H1 (cell line): ENCODE measurements at regions not wholly inside any gene's neighbourhood (a gene's known extent, or its start where the extent isn't known, plus 50 kb on each side); places are given as distances from the start of the nearest gene placed in this dataset.

Experiments used
- CTCF ChIA-PET: fragments of 300-600 bp; sonication (Branson Sonifier 250); formaldehyde crosslinking; loops from one replicate; lab custom pipeline; 2021; ENCODE audit not compliant: partially characterized antibody; lab: Charles Lee
- POLR2A ChIA-PET: fragments of 300-600 bp; sonication (Branson Sonifier 250); formaldehyde crosslinking; loops from one replicate; lab custom pipeline; 2021; ENCODE audit warnings: inconsistent platforms; ENCODE audit not compliant: partially characterized antibody; lab: Charles Lee
- DNase-seq, 2 experiments: peaks; one replicate each; pipeline versions ENCODE4 v3.0.0 to v3.0.0-alpha.2; 2010 to 2022; ENCODE audit warnings: low spot score in 2 of 2, low read depth in 1 of 2, mixed read lengths in 1 of 2
- FAIRE-seq: peaks from 2 replicates; lab custom pipeline; 2011; peaks lifted over from hg19 to GRCh38; lab: Jason Lieb, UNC
- H2AFZ ChIP-seq: 2 replicates; pipeline ENCODE4 v1.8.1; 2012; ENCODE audit warnings: low read length, inconsistent platforms
- H2AK5ac ChIP-seq: 2 replicates; pipeline ENCODE4 v1.6.1; 2013; ENCODE audit warnings: low read depth, low read length
- H2BK120ac ChIP-seq: replicated peaks from 2 replicates; pipeline ENCODE3; 2013; ENCODE audit warnings: low read depth, low read length, inconsistent platforms
- H2BK12ac ChIP-seq: 2 replicates; pipeline ENCODE4 v1.6.1; 2013; ENCODE audit warnings: low read depth, low read length
- H2BK15ac ChIP-seq: 2 replicates; pipeline ENCODE4 v1.6.1; 2013; ENCODE audit warnings: low read length
- H2BK20ac ChIP-seq: 2 replicates; pipeline ENCODE4 v1.6.1; 2013; ENCODE audit warnings: low read length
- H2BK5ac ChIP-seq: 2 replicates; pipeline ENCODE4 v1.6.1; 2013; ENCODE audit warnings: low read depth, low read length
- H3K14ac ChIP-seq: 2 replicates; pipeline ENCODE4 v1.6.1; 2013; ENCODE audit warnings: inconsistent platforms; ENCODE audit not compliant: insufficient read length
- H3K18ac ChIP-seq: 2 replicates; pipeline ENCODE4 v1.6.1; 2013; ENCODE audit warnings: low read length; ENCODE audit errors: extremely low read depth
- H3K23ac ChIP-seq: 2 replicates; pipeline ENCODE4 v1.6.1; 2013; ENCODE audit warnings: inconsistent platforms; ENCODE audit not compliant: insufficient read length
- H3K23me2 ChIP-seq: 2 replicates; pipeline ENCODE4 v1.6.1; 2013; ENCODE audit warnings: low read depth, low read length
- H3K27ac ChIP-seq: 2 replicates; pipeline ENCODE4 v1.6.1; 2011; ENCODE audit warnings: low read depth, low read length, inconsistent platforms
- H3K27me3 ChIP-seq, 4 experiments: replicated peaks in 1 of 4; 1 replicate in 1 of 4; 2 replicates in 3 of 4; pipeline versions ENCODE4 v1.6.1 to v1.8.1; 2011 to 2013; ENCODE audit warnings: low read length in 3 of 4, mild to moderate bottlenecking in 3 of 4, inconsistent platforms in 2 of 4, mixed read lengths in 2 of 4, moderate library complexity in 1 of 4; ENCODE audit not compliant: control insufficient read depth in 3 of 4, insufficient read depth in 3 of 4; ENCODE audit errors: extremely low read depth in 1 of 4
- H3K36me3 ChIP-seq, 4 experiments: 2 replicates each; pipeline versions ENCODE4 v1.6.1 to v1.8.1; 2011 to 2013; ENCODE audit warnings: mild to moderate bottlenecking in 4 of 4, low read length in 3 of 4, moderate library complexity in 2 of 4, control low read depth in 1 of 4, inconsistent platforms in 1 of 4; ENCODE audit not compliant: insufficient read depth in 4 of 4, control insufficient read depth in 2 of 4
- H3K4ac ChIP-seq: replicated peaks from 2 replicates; pipeline ENCODE3; 2013; ENCODE audit warnings: low read length, low read depth, mixed read lengths, inconsistent platforms; ENCODE audit not compliant: insufficient read length
- H3K4me1 ChIP-seq, 4 experiments: replicated peaks in 1 of 4; 1 replicate in 1 of 4; 2 replicates in 3 of 4; pipeline versions ENCODE4 v1.6.1 to v1.8.1; 2011 to 2013; ENCODE audit warnings: low read length in 3 of 4, inconsistent platforms in 2 of 4, mixed read lengths in 1 of 4; ENCODE audit not compliant: insufficient read depth in 4 of 4, control insufficient read depth in 3 of 4
- H3K4me2 ChIP-seq, 2 experiments: 2 replicates each; pipeline versions ENCODE4 v1.6.1 to v1.8.1; 2011 to 2013; ENCODE audit warnings: low read depth in 2 of 2, low read length in 2 of 2, control low read depth in 1 of 2, inconsistent platforms in 1 of 2, mild to moderate bottlenecking in 1 of 2; ENCODE audit not compliant: insufficient read depth in 1 of 2
- H3K4me3 ChIP-seq, 4 experiments: fragments of 200-600, 300-600 bp in 1 of 4; sonication (generic), shearing (Covaris generic), sonication (Bioruptor Twin) in 1 of 4; 2 replicates each; pipeline versions ENCODE4 v1.5.1 to v1.8.1; 2011 to 2016; ENCODE audit warnings: low read length in 4 of 4, low read depth in 3 of 4, control low read depth in 2 of 4, inconsistent platforms in 2 of 4, mild to moderate bottlenecking in 2 of 4, mixed read lengths in 1 of 4, moderate library complexity in 1 of 4; ENCODE audit not compliant: insufficient read depth in 2 of 4; ENCODE audit errors: extremely low read depth in 1 of 4
- H3K56ac ChIP-seq: replicated peaks from 2 replicates; pipeline ENCODE3; 2013; ENCODE audit warnings: low read depth, mild to moderate bottlenecking, mixed read lengths, low read length, inconsistent platforms; ENCODE audit not compliant: insufficient read length
- H3K79me1 ChIP-seq: 2 replicates; pipeline ENCODE4 v1.6.1; 2013; ENCODE audit warnings: low read depth, low read length, control low read depth
- H3K79me2 ChIP-seq, 2 experiments: 2 replicates each; pipeline versions ENCODE4 v1.6.1 to v1.8.1; 2012 to 2013; ENCODE audit warnings: low read length in 2 of 2, mild to moderate bottlenecking in 2 of 2, inconsistent platforms in 1 of 2; ENCODE audit not compliant: insufficient read depth in 2 of 2, control insufficient read depth in 1 of 2
- H3K9ac ChIP-seq, 4 experiments: replicated peaks in 1 of 4; 1 replicate in 1 of 4; 2 replicates in 3 of 4; pipeline versions ENCODE4 v1.6.1 to v1.8.1; 2011 to 2013; ENCODE audit warnings: low read depth in 3 of 4, low read length in 3 of 4, control low read depth in 2 of 4, mild to moderate bottlenecking in 2 of 4, moderate library complexity in 2 of 4, inconsistent platforms in 1 of 4; ENCODE audit errors: extremely low read depth in 1 of 4
- H3K9me3 ChIP-seq, 2 experiments: 2 replicates each; pipeline versions ENCODE4 v1.6.1 to v1.8.1; 2012 to 2013; ENCODE audit warnings: mild to moderate bottlenecking in 2 of 2, moderate library complexity in 2 of 2, control low read depth in 1 of 2, inconsistent platforms in 1 of 2, low read depth in 1 of 2, low read length in 1 of 2, mixed read lengths in 1 of 2; ENCODE audit not compliant: insufficient read depth in 2 of 2
- H4K20me1 ChIP-seq, 2 experiments: replicated peaks in 1 of 2; 2 replicates each; pipeline versions ENCODE3 to v1.8.1; 2011 to 2013; ENCODE audit warnings: inconsistent platforms in 2 of 2, low read length in 2 of 2, mild to moderate bottlenecking in 1 of 2; ENCODE audit not compliant: insufficient read depth in 2 of 2, control insufficient read depth in 1 of 2
- H4K5ac ChIP-seq: 2 replicates; pipeline ENCODE4 v1.6.1; 2013; ENCODE audit warnings: low read length, low read depth, mixed read lengths, inconsistent platforms; ENCODE audit not compliant: insufficient read length
- H4K8ac ChIP-seq: 2 replicates; pipeline ENCODE4 v1.8.0; 2013; ENCODE audit warnings: mild to moderate bottlenecking, moderate library complexity, low read length, inconsistent platforms; ENCODE audit not compliant: insufficient read depth; ENCODE audit errors: extremely low read depth
- H4K91ac ChIP-seq: replicated peaks from 2 replicates; pipeline ENCODE3; 2013; ENCODE audit warnings: low read length, mixed read lengths, inconsistent platforms; ENCODE audit not compliant: insufficient read length
- BACH1 ChIP-seq: IDR thresholded peaks from 2 replicates; pipeline ENCODE4 v1.6.1; 2012; ENCODE audit warnings: low read length, improper control_type of control experiment
- FOSL1 ChIP-seq: IDR thresholded peaks from 2 replicates; pipeline ENCODE4 v1.6.1; 2011; ENCODE audit warnings: mild to moderate bottlenecking, low read depth, low read length, moderate library complexity; ENCODE audit not compliant: insufficient read depth
- JUN ChIP-seq: IDR thresholded peaks from 2 replicates; pipeline ENCODE4 v1.6.1; 2011; ENCODE audit warnings: low read depth, mild to moderate bottlenecking, improper control_type of control experiment, low read length
- SRF ChIP-seq: IDR thresholded peaks from 2 replicates; pipeline ENCODE4 v1.6.1; 2011; ENCODE audit warnings: mild to moderate bottlenecking, low read depth, low read length, moderate library complexity
- WGBS, 2 experiments: shearing (Covaris generic) in 1 of 2; methylation state at CpG; one replicate each; pipeline versions ENCODE4 v1.1.6 to v1.1.7; 2013 to 2015; ENCODE audit warnings: low lambda C conversion rate in 2 of 2, mixed read lengths in 2 of 2, inconsistent platforms in 1 of 2, low coverage in 1 of 2, missing lambda C conversion rate in 1 of 2; ENCODE audit not compliant: insufficient replicate concordance in 2 of 2, insufficient coverage in 1 of 2, insufficient read length in 1 of 2; ENCODE audit errors: extremely low coverage in 1 of 2, missing lambda C conversion rate in 1 of 2; 5-methylcytosine and 5-hydroxymethylcytosine counted together

GRCh38 chr5:20554001-20554400, 566.0 kb upstream of the CDH18 start:
- no peaks in the 10 kb centered on the region for H3K4me1 ChIP-seq
- no peak for DNase-seq
- no peak overlapping the region for H2BK20ac ChIP-seq
- no peak for TF ChIP-seq SRF
- TF ChIP-seq BACH1, result no peak
- no peak for TF ChIP-seq JUN
- TF ChIP-seq FOSL1, result no peak
- H4K5ac ChIP-seq, result no peak overlapping the region
- no peak overlapping the region for H3K14ac ChIP-seq
- no peak overlapping the region for H2AK5ac ChIP-seq
- H3K79me2 ChIP-seq, result no peaks in the 10 kb centered on the region
- H3K4ac ChIP-seq, result no peak overlapping the region
- ChIA-PET CTCF (interaction anchor here (1.2 kb wide), 1 partner anchor 350 kb away, joined by 3 read pairs; no protein-coding TSS in a partner anchor), POLR2A (no interaction called here)
- H2BK12ac ChIP-seq, result no peak overlapping the region
- H3K27me3 ChIP-seq, result no peaks in the 10 kb centered on the region
- H2BK120ac ChIP-seq, result no peak overlapping the region
- no peaks in the 10 kb centered on the region for H4K20me1 ChIP-seq
- no peak overlapping the region for H4K91ac ChIP-seq
- no peak overlapping the region for H3K56ac ChIP-seq
- FAIRE-seq, result no peak
- H3K79me1 ChIP-seq, result no peaks in the 10 kb centered on the region
- H2AFZ ChIP-seq, result no peak overlapping the region
- H3K23ac ChIP-seq, result no peak overlapping the region
- H3K18ac ChIP-seq, result no peak overlapping the region
- H3K4me2 ChIP-seq, result no peak overlapping the region
- H3K27ac ChIP-seq, result no peak overlapping the region
- no peak overlapping the region for H2BK5ac ChIP-seq
- H3K4me3 ChIP-seq, result no peak overlapping the region
- H2BK15ac ChIP-seq, result no peak overlapping the region
- no peaks in the 10 kb centered on the region for H3K9me3 ChIP-seq
- no peaks in the 10 kb centered on the region for H3K36me3 ChIP-seq
- H4K8ac ChIP-seq, result no peak overlapping the region
- H3K9ac ChIP-seq, result no peak overlapping the region
- H3K23me2 ChIP-seq, result no peaks in the 10 kb centered on the region
- WGBS, 2 experiments, result 91% methylated on average over 2 of the region's 2 CpGs; no CpG with 5 or more reads in 1 of the 2 experiments
